NT2/D1 (cell line): ENCODE measurements at regions not wholly inside any gene's neighbourhood (a gene's known extent, or its start where the extent isn't known, plus 50 kb on each side); places are given as distances from the start of the nearest gene placed in this dataset.

Source experiments
- DNase-seq: peaks from one replicate; pipeline ENCODE4 v3.0.0-alpha.2; 2011; ENCODE audit warnings: low read depth, low spot score
- H3K27me3 ChIP-seq: 2 replicates; pipeline ENCODE4 v1.6.0; 2011; ENCODE audit warnings: mild to moderate bottlenecking; ENCODE audit not compliant: insufficient read length, insufficient read depth
- H3K36me3 ChIP-seq: 2 replicates; pipeline ENCODE4 v1.6.1; 2011; ENCODE audit warnings: mild to moderate bottlenecking, low read length, mixed read lengths; ENCODE audit not compliant: insufficient read depth, insufficient read length
- H3K4me1 ChIP-seq: 2 replicates; pipeline ENCODE4 v1.5.1; 2011; ENCODE audit not compliant: insufficient read depth, insufficient read length
- H3K4me3 ChIP-seq: 2 replicates; pipeline ENCODE4 v1.5.1; 2011; ENCODE audit warnings: low read depth; ENCODE audit not compliant: insufficient read length
- H3K9ac ChIP-seq: 2 replicates; pipeline ENCODE4 v1.6.0; 2011; ENCODE audit warnings: low read depth; ENCODE audit not compliant: insufficient read length
- H3K9me3 ChIP-seq: 2 replicates; pipeline ENCODE4 v1.5.1; 2011; ENCODE audit warnings: mild to moderate bottlenecking, low read length; ENCODE audit not compliant: insufficient read depth
- SUZ12 ChIP-seq: IDR thresholded peaks from 2 replicates; pipeline ENCODE4 v1.6.1; 2011; ENCODE audit not compliant: insufficient read length, insufficient read depth; ENCODE audit errors: extremely low read depth
- YY1 ChIP-seq: IDR thresholded peaks from 2 replicates; pipeline ENCODE4 v1.6.1; 2011; ENCODE audit not compliant: insufficient read length, insufficient read depth
- ZNF274 ChIP-seq: IDR thresholded peaks from 2 replicates; pipeline ENCODE4 v1.6.1; 2011; ENCODE audit warnings: mild to moderate bottlenecking, low read depth, low read length

DNA sequence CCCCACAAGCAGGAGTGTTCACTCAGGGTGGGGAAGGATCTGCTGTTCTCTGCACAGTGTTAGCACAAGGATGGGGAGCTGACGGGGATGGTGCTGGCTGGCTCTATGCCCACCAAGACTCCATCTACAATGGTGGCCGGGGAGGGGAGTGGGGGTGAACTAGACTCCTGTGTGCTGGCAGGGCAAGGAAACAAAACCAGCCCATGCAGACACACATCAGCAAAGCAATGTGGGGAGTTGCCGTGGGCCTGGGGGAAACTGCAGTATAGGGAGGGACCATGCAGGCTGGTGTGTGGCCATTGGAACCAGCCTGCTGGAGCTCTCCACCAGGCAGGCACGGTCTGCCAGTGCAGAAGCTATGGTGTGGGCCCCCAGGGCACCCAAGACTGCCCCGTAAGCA lies 195.1 kb downstream of the PWWP3B start:
- Histone ChIP-seq H3K9ac (no peak overlapping the region), H3K9me3 (no peaks in the 10 kb centered on the region), H3K4me3 (no peak overlapping the region), H3K36me3 (no peaks in the 10 kb centered on the region), H3K27me3 (no peaks in the 10 kb centered on the region), H3K4me1 (no peaks in the 10 kb centered on the region)
- no peak for DNase-seq
- TF ChIP-seq SUZ12, result no peak
- no peak for TF ChIP-seq YY1
- TF ChIP-seq ZNF274, result no peak

DNA sequence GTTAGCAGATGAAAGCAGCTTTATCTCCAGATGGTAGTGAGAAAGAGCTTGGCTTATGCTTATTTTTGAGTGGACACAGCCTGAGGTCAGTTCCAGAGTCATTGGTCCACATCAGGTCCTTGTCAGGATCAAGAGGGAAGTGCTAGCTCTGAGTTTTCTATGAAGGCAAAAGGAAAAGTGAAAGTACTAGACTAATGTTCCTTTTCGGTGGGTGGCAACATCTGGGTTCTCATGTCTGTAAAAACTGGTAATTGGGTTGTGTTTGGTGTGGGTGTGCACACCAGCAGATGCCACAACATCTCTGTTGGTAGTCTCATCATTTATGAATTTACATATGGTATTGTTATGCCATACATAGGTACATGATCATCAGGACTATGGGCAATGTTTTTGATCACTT lies 210.5 kb downstream of the PWWP3B start:
- no peaks in the 10 kb centered on the region for H3K36me3 ChIP-seq
- H3K4me3 ChIP-seq, result no peak overlapping the region
- TF ChIP-seq ZNF274, result no peak
- TF ChIP-seq SUZ12, result no peak
- no peak for TF ChIP-seq YY1
- H3K4me1 ChIP-seq, result no peaks in the 10 kb centered on the region
- no peaks in the 10 kb centered on the region for H3K9me3 ChIP-seq
- no peak overlapping the region for H3K9ac ChIP-seq
- H3K27me3 ChIP-seq, result no peaks in the 10 kb centered on the region
- DNase-seq, result no peak

DNA sequence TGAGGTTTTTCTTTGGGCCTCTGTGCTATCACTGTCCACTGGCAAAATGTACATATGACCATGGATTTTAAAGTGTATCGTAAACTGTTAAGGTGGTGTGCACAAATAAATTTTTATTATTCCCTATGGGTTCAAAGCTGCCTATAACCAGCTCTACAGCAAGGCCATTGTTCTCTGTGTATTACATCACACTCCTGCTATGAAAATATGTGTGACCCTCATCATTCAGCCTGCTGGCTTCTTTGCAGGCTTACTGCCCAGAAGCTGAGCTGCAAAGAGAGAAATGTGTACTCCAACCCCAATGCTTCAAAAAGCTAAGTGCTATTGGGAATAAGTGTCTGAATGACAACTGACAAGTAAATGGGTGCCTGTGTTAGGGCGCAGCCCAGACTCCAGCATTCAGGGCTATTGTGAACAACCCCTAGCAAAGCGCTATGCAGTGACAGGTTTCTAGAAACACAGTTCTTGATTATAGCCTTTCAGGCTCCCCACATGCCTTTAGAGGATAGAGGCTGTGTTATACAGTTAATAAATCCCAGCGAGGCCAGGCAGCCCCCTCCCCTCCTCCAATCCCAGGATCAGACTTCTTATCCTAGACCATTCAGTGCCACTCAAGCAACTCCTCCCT lies 220.4 kb upstream of the RADX start:
- no peaks in the 10 kb centered on the region for H3K9me3 ChIP-seq
- no peaks in the 10 kb centered on the region for H3K27me3 ChIP-seq
- H3K4me3 ChIP-seq, result no peak overlapping the region
- no peak for DNase-seq
- H3K9ac ChIP-seq, result no peak overlapping the region
- no peaks in the 10 kb centered on the region for H3K4me1 ChIP-seq
- no peaks in the 10 kb centered on the region for H3K36me3 ChIP-seq
- no peak for TF ChIP-seq SUZ12
- no peak for TF ChIP-seq YY1
- TF ChIP-seq ZNF274, result no peak

DNA sequence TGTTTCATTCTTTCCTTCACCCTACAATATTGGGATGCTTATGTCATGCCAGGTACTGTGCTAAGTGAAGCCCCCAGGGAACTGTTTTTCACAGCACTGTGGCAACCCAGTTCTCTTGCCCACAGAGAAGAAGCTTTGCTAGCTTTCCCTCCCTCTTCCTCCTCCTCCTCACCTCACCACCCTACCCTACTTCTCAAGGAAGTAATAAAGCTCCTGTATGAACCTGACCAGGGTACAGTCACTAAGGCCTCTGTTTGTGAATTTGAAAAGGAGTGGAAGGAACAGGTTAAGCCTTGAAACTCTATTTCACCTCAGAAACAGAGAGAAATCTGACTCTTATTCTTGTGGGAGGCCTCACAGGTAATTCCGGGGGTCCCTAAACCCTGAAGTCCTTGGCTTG lies 219.4 kb upstream of the RADX start:
- no peaks in the 10 kb centered on the region for H3K27me3 ChIP-seq
- no peak for TF ChIP-seq ZNF274
- no peak for TF ChIP-seq SUZ12
- no peak for TF ChIP-seq YY1
- no peaks in the 10 kb centered on the region for H3K36me3 ChIP-seq
- no peaks in the 10 kb centered on the region for H3K4me1 ChIP-seq
- no peak for DNase-seq
- H3K4me3 ChIP-seq, result no peak overlapping the region
- no peaks in the 10 kb centered on the region for H3K9me3 ChIP-seq
- H3K9ac ChIP-seq, result no peak overlapping the region

DNA sequence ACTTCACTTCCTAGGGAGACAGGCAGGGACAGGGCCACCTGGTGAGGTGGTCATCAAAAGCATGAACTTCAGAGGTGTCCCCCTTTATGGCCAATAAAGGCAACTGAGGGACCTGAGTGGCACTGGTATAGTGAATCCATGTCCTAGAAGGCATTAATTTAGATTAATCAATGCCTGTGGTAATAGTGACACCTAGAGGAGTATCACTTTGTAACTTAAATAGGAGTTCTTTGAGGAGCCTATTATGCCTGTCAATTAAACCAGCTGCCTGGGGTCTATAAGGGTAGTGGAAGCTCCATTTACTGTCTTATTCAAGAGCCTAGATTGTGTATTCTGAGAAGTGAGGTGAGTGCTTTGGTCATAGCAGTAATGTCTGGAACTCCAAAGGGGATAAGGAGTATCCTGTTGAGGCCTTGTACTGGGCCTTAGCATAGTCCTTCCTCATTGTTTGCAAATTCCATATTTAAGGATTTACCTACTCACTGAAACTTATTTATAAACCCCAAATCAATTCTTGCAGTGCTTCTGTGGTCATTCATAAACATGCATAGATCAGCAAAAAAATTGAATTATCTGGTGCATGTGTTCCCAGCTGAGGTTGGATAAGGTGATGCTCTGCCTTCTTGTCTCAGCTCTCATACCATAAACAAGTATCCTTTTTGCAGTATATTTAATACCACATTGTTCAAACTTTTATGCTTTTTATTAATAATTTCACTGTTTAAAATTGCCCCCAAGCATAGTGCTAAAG lies 213.8 kb upstream of the RADX start:
- DNase-seq, result no peak
- Histone ChIP-seq H3K4me3 (no peak overlapping the region), H3K9ac (no peak overlapping the region)

DNA sequence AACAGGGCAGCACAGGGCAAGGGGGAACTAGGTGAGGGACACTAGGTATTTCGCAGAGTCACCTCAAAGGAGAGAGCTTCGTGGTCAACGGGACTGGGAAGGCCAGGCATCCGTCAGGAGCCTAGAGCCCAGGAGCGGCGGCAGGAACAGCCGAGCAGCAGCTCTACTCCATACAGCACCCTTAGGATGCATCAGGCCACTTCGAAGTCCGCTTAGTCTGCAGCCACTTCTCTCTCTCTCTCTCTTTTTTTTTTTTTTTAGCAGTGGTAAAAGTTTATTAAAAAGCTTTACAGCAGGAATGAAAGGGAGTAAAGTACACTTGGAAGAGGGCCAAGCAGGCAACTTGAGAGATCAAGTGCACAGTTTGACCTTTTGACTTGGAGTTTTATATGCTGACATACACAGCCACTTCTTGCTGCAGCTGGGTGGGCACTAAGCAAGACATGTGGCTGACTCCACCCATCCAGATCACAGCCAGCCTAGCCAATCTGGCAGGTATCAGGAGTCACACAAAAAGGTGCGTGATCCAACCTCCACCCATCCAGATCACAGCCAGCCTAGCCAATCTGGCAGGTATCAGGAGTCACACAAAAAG lies 209.7 kb upstream of the RADX start:
- Histone ChIP-seq H3K9me3 (peaks cover 2% of the 10 kb centered on the region; the same call in 1 of the 2 replicates), H3K4me1 (no peaks in the 10 kb centered on the region), H3K4me3 (no peak overlapping the region), H3K9ac (no peak overlapping the region), H3K27me3 (no peaks in the 10 kb centered on the region), H3K36me3 (no peaks in the 10 kb centered on the region)
- TF ChIP-seq SUZ12, result no peak
- TF ChIP-seq ZNF274, result no peak
- no peak for TF ChIP-seq YY1
- no peak for DNase-seq

More for the DNA sequence above, 213.8 kb upstream of the RADX start:
- no peaks in the 10 kb centered on the region for H3K9me3 ChIP-seq
- no peaks in the 10 kb centered on the region for H3K4me1 ChIP-seq
- H3K27me3 ChIP-seq, result no peaks in the 10 kb centered on the region
- H3K36me3 ChIP-seq, result no peaks in the 10 kb centered on the region
- TF ChIP-seq SUZ12, result no peak
- no peak for TF ChIP-seq ZNF274
- TF ChIP-seq YY1, result no peak

DNA sequence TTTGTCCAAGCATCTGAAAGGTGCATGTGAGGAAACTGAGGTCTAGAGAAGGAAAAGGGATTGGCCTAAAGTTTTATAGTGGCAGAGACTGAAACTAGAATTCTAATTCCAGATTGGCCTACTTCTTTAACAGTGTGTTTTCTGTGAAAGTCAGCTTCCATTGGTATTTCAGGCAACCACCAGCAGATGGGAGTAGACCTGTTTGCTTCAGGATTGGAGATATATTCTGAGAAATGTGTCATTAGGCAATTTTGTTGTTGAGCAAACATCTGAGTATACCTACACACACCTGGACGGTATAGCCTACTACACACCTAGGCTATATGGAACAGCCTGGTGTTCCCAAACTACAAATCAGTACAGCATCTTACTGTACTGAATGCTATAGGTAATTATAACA lies 207.3 kb upstream of the RADX start:
- H3K4me3 ChIP-seq, result no peak overlapping the region
- H3K36me3 ChIP-seq, result no peaks in the 10 kb centered on the region
- no peak for DNase-seq
- no peak overlapping the region for H3K9ac ChIP-seq
- peaks cover 4% of the 10 kb centered on the region; the same call in 1 of the 2 replicates for H3K9me3 ChIP-seq
- TF ChIP-seq ZNF274 (no peak), YY1 (no peak), SUZ12 (no peak)
- no peaks in the 10 kb centered on the region for H3K4me1 ChIP-seq
- no peaks in the 10 kb centered on the region for H3K27me3 ChIP-seq
